GM18951 (cell line): ENCODE measurements at regions not wholly inside any gene's neighbourhood (a gene's known extent, or its start where the extent isn't known, plus 50 kb on each side); places are given as distances from the start of the nearest gene placed in this dataset.
"Not testable (repeated sequence)": the region's sequence is repeated elsewhere in the genome, so short reads cannot be mapped to it uniquely, and the experiment has no call there.

ENCODE experiments used
- POLR2A ChIP-seq: IDR thresholded peaks from 4 replicates; pipeline ENCODE4 v1.6.1; 2011; ENCODE audit warnings: mild to moderate bottlenecking; ENCODE audit not compliant: insufficient read length, insufficient read depth; ENCODE audit errors: extremely low read depth
- in situ Hi-C: fragments of 300-500 bp; cut with MboI; formaldehyde crosslinking; loops from one replicate; pipeline ENCODE4 v1.12.0; 2022; ENCODE audit warnings: low sequenced_read_pairs, mixed read lengths, inconsistent platforms; ENCODE audit not compliant: unreplicated experiment

DNA sequence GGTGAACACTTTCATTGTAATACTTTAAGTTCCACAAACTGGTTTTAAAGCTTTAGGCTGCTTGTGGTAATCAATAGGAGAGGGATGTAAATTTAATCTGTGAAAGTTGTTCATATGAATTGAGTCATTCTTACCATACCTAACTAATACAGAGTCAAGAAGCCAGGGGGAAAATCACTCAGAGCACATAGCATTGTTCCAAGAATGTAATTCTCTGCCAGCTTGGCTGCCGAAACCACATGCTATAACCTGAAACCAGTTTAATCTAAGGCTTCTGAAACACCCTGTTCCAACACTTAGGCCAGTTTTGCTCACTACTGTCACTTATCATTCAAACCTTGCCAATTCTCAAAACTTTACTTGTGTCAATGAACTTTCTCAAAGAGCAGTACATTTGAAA lies 528.8 kb upstream of the GRAMD2B start:
- TF ChIP-seq POLR2A, result no peak
- in situ Hi-C loops, result no loop called here

DNA sequence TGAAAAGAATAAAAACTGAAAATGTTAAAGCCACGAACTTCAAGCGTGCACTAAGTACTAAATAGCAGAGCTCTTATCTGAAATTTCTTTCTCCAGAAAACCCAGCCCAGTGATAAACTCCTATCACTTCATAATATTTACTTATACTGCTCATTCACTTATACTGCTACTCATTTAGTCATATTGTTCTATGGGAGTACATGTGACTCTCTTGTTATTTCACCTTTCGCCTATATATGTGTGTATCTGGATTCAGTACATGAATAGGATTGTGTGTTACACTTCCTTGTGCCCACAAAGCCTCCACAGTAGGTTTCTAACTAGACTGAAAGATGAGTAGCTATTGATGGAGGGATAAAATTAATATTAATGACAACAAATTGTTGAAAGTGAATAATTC lies 526.8 kb upstream of the GRAMD2B start:
- in situ Hi-C loops, result no loop called here
- no peak for TF ChIP-seq POLR2A

DNA sequence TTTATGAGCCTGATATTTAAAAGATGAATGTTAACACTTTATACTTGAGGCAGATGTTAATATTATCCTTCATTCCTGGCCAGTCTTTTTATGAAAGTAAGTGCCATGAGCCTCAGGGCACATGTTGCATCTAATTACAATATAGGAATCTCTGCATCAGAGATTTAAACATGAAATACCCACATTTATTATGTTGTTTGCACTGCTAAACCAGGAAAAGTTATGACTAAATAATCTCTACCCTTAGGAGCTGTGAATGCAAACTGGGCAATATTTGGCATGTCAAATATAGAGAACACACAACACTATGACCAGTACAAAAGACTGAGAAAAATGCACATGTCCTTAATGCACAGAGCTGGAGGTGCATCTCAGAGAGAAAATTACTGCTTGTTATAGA lies 526.1 kb upstream of the GRAMD2B start:
- in situ Hi-C loops, result no loop called here

DNA sequence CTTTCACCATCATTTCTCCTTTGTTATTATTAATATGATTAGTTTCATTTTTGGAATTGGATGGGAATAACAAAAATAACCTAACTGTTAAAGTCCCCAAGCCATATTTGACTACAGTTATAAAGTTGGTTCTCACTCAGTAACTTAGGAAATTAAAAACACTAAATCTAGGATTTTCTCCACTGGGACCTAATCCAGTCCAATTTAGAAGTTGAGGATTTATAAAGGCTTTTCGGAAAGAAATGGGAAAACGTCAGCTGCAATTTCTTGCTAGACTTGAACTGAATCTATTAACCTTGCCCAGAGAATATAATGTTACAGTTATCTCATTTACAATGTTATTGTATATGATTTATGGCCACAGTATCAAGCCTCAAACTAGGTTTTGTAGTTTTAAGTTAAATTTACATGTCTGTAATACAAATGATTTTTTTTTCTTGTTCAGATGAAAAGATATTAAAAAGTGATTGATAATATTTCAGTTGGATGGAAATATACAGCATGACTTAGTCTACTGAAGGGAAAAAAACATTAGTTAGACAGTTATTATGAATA lies 524.3 kb upstream of the GRAMD2B start:
- TF ChIP-seq POLR2A, result no peak
- in situ Hi-C loops, result no loop called here

More for the DNA sequence above, 526.1 kb upstream of the GRAMD2B start:
- TF ChIP-seq POLR2A, result no peak

DNA sequence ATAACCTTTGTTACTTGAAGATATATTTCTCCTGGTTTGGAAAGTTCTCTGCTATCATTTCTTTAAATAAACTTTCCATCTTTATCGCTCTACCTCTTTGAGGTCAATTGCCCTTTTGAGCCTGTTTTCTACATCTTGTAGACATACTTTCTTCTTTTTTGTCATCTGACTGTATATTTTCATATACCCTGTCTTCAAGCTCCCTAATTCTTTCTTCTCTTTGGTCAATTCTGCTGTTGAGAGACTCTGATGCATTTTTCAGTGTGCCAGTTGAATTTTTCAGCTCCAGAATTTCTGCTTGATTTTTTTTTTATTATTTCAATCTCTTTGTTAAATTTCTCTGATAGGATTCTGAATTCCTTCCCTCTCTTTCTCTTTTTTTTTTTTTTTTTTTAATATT lies 511.2 kb upstream of the GRAMD2B start:
- no peak for TF ChIP-seq POLR2A
- in situ Hi-C loops, result no loop called here

DNA sequence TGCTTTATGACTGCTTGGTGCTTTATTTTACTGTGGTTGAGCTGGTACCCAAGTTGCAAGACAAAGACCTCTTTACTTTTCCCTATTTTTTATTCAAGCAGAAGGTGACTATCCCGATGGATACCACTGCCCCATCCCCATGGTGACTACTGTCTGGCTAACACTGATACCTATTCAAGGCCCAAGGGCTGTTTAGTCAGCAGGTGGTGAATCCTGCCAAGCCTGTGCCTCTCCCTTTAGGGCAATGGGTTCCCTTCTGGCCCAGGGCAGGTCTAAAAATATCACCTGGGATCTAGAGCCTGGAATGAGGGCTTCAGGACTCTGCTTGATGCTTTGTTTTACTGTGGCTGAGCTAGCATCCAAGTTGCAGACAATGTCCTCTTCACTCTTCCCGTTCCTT lies 510.0 kb upstream of the GRAMD2B start:
- no peak for TF ChIP-seq POLR2A
- in situ Hi-C loops, result no loop called here

DNA sequence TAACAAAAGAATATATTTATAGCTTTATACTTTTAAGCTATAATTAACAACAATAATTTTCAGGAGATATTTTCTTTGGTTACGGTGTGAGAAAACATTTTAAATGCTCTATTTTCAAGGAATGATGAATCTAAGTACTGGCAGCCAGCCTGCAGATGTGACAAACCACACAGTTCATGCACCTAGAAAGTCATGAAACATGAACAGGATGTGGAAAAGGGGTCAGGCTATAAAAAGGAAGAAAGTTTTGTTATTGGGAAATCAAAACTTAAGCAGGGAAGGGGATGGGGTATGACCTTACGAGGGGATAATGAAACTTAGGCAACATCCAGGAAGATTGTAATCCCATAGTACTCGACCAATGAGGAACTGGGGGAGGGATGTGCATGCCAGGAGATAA lies 508.7 kb upstream of the GRAMD2B start:
- TF ChIP-seq POLR2A, result no peak
- in situ Hi-C loops, result no loop called here

DNA sequence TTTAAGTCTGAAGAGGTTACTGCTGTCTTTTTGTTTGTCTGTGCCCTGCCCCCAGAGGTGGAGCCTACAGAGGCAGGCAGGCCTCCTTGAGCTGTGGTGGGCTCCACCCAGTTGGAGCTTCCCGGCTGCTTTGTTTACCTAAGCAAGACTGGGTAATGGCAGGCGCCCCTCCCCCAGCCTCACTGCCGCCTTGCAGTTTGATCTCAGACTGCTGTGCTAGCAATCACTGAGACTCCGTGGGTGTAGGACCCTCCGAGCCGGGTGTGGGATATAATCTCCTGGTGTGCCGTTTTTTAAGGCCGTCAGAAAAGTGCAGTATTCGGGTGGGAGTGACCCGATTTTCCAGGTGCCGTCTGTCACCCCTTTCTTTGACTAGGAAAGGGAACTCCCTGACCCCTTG lies 499.3 kb upstream of the GRAMD2B start:
- in situ Hi-C loops, result not testable (repeated sequence)

DNA sequence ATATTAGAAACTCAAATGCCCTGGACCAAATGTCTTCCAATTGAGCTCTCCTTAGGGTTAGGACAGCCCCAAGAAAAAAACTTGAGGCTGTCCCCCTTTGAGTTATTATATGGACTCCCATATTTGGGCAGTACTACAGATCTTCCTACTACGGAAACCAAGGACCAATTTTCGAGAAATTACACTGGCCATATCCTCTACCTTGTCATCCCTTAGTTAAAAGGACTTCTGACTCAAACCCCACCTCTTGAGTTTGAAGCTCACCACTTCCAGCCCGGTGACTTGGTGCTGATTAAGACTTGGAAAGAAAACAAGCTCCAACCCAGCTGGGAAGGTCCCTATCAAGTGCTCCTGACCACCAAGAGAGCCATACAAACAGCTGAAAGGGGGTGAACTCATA lies 497.0 kb upstream of the GRAMD2B start:
- in situ Hi-C loops, result no loop called here
- TF ChIP-seq POLR2A, result no peak

DNA sequence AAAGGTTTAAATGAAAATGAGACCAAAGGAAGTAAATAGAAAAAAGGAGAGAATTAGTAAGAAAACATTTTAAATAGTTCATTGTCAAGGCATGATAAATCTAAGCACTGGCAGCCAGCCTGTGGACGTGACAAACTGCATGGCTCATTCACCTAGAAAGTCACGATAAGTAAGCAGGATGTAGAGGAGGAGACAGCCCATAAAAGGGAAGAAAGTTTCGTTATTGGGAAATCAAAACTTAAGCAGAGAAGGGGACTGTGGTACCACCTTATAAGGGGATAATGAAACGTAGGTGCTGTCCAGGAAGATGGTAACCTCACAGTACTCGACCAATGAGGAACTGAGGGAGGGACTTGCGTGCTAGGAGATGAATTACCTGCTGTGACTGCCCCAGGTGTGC lies 494.5 kb upstream of the GRAMD2B start:
- in situ Hi-C loops, result no loop called here
- no peak for TF ChIP-seq POLR2A

DNA sequence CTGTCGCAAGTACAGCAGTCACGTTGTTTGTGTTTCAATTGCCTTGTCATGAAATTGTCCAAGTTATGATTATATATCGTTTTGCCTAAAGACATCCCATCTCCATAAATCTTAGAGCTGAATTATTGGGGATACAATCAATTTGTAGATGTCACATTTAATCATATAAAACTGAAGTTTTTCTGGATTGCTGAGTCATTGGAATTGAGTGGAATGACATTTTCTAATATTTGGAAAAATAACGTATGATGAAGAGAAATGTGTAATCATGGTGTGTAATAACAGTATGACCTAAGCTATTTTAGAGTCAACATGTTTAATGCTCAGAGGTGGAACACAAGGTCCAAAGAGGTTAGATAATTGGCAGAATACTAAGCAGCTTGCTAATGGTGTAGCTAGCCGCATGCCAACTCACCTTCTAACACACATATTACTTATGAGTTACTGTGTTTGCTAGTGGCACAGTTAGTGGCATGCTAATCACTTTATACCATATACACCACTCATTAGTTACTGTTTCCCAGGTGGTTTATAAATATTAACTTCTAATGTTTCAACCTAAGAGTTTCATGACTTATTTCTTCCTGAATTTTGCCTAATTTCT lies 473.1 kb upstream of the GRAMD2B start:
- TF ChIP-seq POLR2A, result no peak
- in situ Hi-C loops, result no loop called here

DNA sequence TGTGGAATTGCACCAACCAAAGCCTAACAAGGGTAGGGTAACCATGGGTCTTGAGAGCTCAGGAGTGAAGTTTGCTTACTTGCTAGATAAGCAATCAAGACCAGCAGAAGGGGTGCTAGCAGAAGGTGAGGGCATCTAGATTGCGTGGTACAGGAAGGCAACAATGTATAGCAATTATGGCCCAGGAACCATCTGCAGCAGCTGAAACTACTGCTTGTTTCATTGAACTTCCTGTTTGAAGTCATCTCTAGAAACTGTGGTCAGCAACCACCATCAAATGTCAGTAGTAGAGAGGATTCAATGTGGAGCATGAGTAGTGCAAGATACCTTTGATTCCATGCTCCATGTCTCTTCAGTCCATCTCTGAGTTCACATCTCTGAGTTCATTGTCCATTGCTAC lies 462.1 kb upstream of the GRAMD2B start:
- TF ChIP-seq POLR2A, result no peak
- in situ Hi-C loops, result no loop called here

DNA sequence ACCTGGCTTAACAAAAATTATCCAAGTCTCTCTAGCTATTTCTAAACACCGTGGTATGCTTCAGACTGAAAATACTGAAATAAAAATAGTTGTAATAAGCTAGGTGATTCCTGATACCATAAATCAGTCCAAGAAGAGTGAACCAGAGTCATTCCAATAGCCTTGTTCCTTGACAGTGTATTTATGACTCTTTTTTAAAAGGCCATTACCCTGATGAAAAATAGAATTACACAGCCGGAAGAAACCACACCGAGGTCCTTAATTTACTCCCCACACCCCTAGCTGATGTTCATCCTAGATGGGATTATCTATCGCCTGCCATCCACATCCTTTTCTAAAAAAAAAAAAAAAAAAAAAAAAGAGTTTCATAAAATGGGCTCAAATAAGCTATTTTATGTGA lies 457.6 kb upstream of the GRAMD2B start:
- in situ Hi-C loops, result no loop called here

DNA sequence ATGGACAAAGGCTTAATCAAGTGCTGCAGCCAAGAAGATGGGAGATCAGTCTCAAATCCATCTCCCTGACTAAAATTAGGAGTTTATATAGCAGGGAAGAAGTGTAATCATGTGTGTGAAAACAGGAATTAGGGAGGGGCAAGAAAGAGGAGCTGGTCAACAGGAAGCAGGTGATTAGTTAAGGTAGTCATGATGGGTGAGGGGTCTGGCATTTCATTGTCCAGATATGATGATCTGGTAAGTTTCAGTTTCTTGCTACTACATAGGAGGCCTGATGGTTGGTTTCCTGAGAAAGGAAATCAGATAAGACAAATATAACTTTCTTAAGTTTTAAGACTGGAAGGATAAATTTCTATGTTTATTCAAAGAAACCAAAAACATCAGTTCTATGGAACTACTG lies 455.6 kb upstream of the GRAMD2B start:
- in situ Hi-C loops, result no loop called here
- no peak for TF ChIP-seq POLR2A

More for the DNA sequence above, 457.6 kb upstream of the GRAMD2B start:
- TF ChIP-seq POLR2A, result no peak
